Posterior vena cava (tissue), 2 donors: ENCODE measurements at regions not wholly inside any gene's neighbourhood (a gene's known extent, or its start where the extent isn't known, plus 50 kb on each side); places are given as distances from the start of the nearest gene placed in this dataset.

ENCODE experiments used
- DNase-seq: peaks from one replicate; pipeline ENCODE4 v3.0.0-alpha.2; 2020; ENCODE audit warnings: low spot score
- intact Hi-C, 2 donors: fragments of 100-400 bp; cut with DNase I; formaldehyde crosslinking; loops; one replicate each; pipeline versions ENCODE4 v1.14.1 to v1.14.2; 2022 to 2023
- donor health status: DM: yes; HTN: yes; CAD: no.
- donor health status: DM: yes; HTN: yes; CAD: no.

DNA sequence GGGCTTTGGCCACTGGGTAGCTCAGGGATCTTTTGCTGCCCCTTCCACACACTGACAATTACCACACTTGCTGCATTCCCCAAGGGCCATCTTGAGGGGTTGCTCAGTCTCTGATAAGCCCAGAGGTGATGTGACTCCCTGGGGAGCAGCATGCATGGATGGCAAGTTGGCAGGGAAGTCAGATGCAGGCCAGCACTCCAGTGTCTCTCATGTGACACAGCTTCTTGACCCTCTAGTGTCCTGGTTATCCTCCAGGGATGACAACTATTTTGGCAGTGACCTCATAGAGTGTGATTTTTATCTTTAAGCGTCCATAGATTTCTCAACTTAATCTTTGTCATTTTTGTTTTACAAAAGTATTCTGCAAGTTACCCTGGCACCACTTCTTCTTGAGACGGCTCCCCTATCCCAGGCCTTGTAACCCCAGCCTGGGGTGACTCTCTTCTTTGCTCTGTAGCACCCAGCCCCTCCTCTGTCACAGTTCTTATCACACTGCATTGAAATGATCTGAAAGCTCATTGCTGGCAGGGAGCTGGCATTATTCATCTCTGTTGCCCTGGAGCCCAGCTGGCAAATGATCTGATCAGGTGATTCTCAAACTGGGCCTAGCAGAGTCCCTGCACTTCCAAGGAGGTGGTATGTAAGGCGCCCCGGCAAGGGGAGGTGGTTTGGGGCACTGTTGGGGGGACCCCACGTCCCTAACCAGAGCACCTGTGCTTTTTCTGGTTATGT, 72.6 kb downstream of the TENT5C start:
- DNase-seq = no peak
- intact Hi-C loops = no loop called here

DNA sequence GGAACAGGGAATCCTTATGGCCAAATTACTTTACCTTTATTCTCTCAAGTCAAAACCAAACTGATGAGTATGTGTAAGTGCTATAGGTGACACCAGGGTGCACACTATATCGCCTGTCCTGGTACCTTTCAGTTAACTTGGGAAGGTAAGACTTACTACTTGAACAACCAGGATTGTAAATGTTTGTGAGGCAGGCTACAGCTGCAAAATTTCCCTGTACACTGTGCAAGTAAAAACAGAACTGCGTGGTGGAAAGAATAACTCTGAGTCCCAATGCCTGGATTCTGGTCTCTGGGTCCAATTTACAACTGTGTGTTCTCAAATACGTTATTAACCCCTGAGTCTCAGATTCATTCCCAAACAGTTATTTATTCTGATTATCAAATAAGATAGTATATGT, 73.5 kb downstream of the TENT5C start:
- DNase-seq = no peak
- intact Hi-C loops = no loop called here

DNA sequence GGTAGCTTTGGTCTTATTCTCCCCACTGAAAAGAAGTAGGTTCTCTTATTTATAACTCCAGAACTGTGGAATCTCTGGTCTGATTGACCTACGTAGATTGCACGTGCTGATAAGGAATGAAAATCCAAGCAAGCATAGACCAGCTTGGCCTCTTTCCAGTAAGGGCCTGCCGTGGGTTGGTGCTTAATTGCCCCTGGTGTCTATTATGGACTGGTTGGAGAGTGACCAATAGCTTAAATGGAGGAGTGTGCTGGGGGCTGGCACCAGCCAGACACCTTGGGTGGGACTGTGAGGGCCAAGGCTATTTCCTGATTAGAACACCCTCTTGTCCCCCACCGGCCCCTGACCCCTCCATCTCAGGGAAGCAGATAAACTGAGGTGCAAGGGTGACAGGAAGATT, 74.0 kb downstream of the TENT5C start:
- intact Hi-C loops = no loop called here

DNA sequence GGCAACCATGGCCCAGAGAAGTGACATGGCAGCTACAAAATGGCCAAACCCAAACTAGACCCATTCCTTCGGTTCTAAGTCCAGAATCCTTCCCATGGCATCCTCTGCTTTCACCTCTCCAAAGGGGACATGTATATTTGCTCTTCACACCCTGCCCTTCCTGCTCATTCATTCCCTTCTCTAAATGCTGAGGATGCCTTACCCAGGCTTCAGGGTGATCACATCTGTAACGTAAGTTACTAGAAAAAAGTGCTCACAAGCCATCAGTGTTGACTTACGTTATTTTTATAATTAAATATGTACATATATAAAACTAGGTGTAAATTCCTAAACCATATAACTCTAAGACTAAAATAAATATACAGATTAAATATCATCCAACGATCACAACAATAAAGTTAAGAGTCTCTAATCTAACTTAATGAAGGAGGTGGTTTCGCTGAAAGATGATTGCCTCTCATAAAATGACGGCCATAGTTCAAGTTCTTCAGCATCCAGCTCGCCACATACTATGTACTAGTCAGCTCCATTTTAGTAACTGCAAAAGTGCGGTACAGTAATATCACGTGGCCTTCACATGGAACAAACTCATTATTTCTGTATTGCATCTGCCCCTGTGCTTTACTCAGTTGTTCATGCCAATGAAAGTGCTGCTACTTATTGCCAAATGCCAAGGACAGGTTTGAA, 74.6 kb downstream of the TENT5C start:
- intact Hi-C loops = no loop called here

More for the DNA sequence above, 74.0 kb downstream of the TENT5C start:
- DNase-seq = no peak

DNA sequence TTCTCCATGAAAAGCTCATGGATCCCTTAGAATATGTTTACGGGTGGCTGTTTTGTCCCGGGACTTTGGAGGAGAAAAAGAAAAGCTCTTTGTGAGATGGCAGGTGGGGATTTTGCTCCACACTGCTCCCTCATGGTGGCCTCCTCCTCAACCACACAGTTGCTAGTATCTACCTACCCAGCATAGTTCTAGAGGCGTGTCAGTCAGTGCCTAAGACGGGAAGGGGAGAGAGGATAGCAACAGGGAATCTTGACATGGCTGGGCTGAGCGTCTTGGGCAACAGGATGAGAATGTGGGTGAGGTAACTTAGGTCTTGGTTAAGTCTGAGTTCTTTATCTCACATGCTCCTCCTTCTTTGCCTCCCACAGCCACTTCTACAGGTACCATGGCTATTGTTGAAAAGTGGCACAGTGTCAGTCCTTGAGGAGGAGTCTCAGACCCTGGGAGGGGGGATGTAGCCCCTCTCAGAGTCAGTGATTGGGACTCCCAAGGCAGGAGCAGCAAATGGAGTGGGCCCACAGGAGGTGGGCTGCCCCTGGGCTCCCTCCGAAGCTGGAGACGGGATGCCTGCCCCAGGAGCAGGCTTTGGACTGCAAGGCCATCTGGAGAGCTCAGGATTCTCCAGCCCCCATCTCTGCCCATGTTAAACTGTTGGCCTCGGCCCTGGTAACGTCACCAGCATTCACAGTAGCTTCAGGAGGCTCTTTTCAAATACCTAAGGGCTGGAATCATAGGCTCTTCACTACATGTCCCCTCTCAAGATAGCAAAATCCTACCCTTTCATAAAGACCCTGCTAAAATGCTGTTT, 75.4 kb downstream of the TENT5C start:
- intact Hi-C loops = no loop called here

More for the DNA sequence above, 74.6 kb downstream of the TENT5C start:
- no peak for DNase-seq

DNA sequence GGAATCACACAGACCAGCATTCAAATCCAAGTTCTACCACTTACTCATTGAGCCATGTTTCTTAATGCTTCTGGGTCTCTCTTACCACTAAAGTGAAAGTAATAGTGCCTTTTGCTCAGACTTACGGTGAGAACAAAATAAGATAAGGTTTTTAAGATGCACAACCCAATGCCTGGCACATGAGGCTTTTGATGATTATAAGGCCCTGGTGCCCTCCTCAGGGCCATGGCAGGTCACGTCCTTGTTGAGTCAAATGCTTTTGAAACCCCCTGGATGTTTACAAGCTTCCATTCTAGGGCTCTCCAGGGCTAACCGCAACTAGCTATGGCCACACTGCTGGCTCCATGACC, 76.0 kb downstream of the TENT5C start:
- no peak for DNase-seq
- intact Hi-C loops = no loop called here

More for the DNA sequence above, 75.4 kb downstream of the TENT5C start:
- no peak for DNase-seq

DNA sequence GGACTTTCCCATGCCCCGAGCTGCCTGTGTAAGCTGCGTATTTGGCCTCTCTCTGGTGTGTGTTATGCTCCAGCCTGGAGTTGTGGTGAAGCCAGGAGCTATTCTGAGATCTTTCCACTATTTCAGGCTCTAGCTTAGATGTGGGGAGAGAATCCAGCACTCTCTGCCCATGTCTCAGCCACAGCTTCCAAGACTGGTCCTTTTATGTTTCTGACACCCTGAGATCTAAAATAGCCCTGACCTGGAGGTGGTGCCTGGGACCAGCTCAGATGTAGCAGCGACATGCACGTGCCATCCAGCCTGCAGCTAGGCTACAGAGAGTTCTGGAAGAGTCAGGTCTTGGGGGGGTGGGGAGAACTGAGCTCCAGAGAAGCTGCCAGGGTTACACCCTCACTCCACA, 76.5 kb downstream of the TENT5C start:
- no peak for DNase-seq
- intact Hi-C loops = no loop called here

DNA sequence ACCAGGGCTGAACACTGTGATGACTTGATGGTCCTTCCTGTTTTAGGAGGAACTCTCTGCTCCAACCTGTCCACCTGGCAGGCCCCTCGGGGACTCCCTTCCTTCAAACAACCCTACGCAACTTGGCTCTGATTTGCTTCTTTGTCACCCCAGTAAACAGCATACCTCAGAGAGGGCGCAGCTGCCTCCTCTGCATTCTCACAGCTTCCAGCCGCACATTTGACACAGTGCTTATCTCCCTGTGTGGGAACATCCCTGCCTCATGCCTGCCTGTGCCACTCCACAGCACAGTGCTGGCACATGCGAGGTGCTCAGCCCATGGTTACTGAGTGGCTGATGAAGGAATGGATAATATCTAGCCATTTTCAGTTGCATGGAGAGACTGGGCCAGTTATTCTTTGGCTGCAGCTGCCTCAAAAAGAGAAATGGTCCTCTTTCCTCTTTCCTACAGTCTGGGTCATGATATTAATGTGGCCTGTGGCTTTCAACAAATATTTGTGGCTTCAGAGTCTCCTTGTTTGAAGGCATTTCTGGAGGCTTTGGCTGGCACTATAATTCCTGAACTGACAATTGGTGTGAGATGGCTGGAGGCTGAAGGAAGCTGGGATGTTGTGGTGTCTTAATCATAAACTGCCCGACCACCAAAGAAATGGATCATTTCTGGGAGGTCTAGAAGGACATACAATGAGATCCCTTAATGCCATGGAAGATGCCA, 77.9 kb downstream of the TENT5C start:
- no peak for DNase-seq
- intact Hi-C loops = no loop called here

DNA sequence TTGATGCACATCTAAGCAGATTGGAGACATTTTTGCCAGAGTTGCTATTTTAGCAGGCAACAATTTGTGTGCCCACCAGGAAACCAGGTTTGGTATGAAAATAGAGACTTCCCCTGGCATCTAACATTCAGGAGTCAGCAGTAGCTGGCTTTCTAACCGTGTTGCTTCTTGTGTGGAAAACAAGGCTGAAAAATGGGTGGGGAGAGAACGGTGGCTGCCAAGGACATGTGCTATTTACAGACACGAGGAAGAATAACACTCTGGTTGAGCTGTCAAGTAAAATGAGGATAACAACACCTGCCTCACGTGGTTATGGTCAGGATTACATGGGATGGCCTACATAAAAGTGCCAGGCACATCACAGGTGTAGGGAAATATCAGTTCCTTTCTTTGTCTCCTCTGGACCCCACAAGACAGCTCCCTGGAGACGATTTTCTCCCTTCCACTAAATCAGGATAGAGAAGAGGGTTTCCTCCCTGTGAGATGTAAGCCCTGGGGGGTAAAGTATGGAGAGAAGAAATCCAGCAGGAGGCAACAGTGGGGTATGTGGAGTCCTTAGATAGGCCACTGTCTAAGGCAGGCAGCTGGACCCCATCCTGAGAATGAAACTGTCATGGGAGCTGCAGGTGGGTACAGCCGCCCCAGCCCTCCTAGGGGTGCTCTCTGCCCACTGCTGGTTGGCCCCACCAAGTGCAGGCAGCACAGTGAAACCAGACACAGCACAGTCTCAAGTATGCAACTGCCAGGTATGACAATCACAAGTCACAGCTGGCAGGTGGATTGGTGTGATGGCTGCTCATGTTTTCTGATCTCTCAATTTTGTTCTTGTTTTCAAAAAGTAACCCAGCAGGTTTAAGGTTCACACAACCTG, 80.3 kb downstream of the TENT5C start:
- DNase-seq = no peak
- intact Hi-C loops = no loop called here

DNA sequence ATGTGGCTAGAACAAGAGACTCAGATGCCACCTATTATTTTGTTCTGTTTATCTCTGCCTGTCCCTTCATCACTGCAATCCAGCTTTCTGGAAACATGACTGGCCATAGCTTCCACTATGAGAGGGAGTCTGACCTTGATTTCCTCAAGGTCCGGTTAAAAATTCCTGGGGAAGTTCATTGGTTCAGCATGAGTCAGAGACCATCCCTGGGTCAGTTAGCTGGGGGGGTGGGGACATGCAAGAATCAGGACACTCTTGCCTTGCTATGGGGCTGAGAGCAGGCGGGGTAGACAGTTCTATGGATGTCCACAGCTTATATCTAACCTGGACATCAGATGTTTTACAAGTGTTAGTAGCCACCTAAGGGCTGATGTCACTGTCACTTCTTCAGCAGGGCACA, 81.1 kb downstream of the TENT5C start:
- intact Hi-C loops = no loop called here
- no peak for DNase-seq

DNA sequence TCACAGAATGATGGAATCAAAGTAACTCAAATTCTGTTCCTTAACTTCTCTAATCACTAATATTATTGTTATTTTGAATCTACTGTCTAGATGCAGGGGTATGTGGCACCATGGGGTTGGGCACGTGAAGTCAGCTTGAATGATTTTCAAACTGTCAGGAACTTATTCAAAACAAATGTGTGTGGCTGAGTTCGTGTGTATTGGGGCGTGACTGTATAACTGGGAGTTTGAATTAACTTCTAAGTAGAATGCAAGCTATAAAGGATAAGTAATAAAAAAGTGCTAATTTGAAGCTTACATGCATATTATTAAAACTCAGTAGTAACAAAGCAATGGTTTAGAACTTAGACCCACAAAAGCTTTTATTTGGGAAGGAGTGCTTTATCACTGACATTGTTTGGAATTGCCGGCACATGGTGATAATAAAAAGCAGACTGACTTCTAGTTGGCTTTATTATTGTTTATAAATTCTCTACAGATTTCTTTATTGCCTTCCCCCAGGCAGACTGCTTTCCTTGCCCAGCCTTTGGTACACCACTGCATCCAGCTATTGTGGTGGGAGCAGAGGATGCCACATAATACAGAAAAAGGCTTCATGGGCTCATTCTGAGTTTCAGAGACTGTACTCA, 84.3 kb downstream of the TENT5C start:
- no peak for DNase-seq
- intact Hi-C loops = no loop called here

DNA sequence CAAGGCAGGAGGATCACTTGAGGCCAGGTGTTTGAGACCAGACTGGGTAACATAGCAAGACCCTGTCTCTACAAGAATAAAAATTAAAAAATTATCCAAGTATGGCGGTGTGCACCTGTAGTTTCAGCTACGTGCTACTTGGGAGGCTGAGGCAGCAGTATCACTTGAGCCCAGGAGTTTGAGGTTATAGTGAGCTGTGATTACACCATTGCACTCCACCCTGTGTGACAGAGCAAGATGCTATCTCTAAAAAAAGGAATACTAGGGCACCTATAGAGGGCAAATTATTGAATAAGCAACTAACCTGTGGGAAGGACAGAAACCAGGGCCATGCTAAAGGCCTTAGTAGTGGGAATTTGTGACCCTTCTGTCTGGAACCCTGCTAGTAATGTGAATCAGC, 86.1 kb downstream of the TENT5C start:
- no peak for DNase-seq
- intact Hi-C loops = no loop called here

DNA sequence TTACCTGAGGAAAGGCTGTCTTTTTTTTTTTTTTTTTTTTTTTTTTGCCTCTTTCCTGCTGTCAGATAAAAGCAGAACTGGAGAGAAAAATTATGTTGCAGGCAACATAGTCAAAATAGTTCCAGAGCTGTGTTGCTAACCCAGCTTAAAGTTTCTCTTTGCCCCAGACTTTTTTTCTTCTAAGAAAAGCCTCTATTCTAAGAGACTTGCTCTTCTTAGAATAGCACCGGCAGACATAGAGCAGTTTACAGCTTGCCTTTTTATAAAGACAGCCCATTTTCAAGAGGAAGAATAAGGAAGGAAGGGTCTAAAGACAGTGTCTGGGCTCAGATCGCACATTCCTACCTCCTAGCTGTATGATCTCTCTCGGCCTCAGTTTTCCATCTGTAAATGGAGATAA, 88.7 kb downstream of the TENT5C start:
- DNase-seq = no peak
- intact Hi-C loops = no loop called here

DNA sequence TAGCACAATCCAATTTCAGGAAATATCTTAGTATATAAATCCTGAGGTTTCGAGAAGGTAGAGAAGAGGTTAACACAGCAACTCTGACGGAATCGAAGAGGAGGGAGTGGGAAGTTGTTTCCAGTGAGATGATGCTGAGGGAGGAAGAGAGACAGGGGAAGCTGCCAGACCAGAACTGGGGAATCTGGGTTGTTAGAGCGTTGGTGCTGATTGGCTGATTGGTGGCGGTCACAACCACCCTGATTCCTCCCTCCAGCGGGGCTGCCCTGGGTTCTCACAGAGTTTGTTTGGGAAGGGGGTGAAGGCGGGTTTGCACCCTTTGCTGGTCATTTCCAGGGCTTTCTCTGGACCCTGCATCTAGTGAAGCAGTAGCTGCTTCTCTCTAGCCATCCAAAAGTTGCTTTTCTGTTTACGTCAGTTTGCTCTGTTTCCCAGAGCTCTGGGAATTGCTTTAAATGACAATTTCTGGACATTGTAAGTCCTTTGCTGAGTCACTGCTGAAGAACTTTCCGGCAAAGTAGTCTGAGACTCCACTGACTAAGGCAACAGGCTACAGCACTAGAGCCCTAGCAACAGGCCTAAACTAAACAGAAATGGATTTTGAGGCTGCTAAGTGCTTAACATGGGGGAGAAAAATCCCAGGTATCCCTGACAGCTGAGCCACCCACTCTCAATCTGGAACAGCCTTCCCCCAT, 90.1 kb downstream of the TENT5C start:
- peak; percentile 84 for DNase-seq

DNA sequence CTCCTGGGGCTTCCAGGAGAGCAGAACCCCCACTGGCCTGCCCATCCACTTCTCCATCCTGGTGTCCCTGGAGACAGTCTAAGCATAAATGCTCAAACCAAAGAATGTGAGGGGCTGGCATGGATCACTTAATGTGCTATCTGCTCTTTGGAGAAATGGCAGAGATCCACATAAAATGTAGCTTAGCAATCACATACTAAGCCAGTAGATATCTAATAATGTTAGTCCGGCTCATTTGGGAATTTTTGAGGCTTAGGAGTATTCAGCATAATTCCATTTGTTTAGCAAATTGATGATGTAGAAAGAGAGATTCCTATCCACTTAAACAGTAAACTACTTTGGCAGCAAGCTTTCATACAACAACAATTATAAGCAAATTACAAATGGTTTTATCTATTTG, 90.7 kb downstream of the TENT5C start:
- intact Hi-C loops = no loop called here
- no peak for DNase-seq

More for the DNA sequence above, 90.1 kb downstream of the TENT5C start:
- intact Hi-C loops = no loop called here

DNA sequence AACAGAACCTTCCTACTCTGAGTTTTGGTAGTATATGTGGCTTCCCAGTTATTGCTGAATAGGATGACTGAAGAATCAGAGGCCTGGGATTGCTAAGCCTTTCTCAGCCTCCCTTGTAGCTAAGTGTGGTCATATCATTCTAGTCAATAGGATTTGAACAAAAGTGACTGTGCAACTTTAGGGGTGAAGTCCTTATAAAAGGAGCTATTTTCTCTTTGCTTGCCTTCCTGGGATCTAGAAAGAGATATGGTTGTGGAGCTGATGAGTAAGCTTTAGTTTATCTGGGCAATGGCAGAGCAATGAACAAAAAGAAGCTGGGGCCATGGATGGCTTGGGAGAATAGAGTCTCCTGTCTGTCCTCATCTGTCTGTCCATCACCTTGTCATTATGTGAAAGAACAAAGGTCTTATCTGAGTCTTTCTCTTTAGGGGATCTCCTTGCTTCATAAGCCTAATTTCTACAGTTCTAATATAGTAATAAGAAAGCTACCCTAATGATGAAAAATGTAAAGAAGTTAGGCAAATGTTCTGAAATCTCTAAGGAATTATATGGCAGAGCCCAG, 91.5 kb downstream of the TENT5C start:
- intact Hi-C loops = no loop called here
- no peak for DNase-seq

DNA sequence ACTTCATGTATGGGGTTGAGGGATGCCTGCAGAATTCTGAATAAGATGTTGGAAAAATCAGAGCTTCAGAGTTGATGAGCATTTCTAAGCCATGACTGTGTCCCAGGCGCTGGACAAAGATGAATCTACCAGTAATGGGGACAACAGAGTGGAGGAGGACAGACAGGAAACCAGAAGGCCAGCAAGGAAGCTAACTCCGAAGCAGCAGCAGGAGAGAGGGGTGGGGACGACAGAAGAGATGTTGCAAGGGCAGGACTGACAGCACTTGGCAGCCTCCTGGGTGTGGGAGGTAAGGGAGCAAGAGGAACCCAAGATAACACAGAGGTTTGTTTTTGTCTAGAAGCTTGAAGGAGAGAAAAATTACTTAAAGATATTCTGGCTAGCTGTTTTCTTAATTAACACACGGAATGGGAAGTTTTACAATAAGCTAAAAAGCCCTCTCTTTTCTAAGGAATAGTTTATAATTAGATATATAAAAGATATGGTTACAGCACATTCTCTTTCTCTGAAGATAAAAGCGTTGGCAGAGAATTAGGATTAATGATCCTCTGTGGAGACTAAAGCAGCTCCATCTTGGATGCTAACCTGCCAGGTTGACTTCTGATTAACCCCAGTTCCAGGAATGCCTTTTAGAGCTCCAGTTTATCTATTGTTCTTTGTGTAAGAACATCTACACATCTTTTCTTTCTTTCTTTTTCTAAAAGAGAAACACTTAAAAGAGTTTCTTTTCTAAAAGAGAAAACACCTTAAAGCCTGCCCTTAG, 92.7 kb downstream of the TENT5C start:
- no peak for DNase-seq
- intact Hi-C loops = no loop called here
